DMS153 treated with DMSO at 0.1 percent for 48 hours (cell line): ENCODE measurements at regions not wholly inside any gene's neighbourhood (a gene's known extent, or its start where the extent isn't known, plus 50 kb on each side); places are given as distances from the start of the nearest gene placed in this dataset.
A peak's percentile ranks its signal among the peaks of the same experiment; 100 is the strongest.
"Not testable (repeated sequence)": the region's sequence is repeated elsewhere in the genome, so short reads cannot be mapped to it uniquely, and the experiment has no call there.

Experiments used
- DNase-seq: peaks from one replicate; lab custom pipeline; 2025; ENCODE audit not compliant: unreplicated experiment; lab: John Stamatoyannopoulos, UW

GRCh38 chr7:106747804-106748203 is 86.8 kb upstream of the CCDC71L start:
- no peak for DNase-seq

DNA sequence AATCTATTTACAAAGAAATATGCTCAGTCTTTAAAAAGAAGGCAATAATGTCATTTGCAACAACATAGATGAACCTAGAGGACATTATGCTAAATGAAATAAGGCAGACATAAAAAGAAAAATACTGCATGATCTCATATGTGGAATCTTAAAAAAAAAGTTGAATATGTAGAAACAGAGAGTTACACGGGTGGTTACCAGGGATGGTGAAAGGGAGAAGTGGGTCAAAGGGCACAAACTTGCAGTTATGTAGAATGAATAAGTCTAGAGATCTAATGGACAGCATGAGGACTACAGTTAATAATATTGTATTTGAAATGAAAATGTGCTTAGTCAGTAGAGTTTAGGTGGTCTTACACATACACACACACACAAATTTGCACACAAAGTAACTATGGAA is 88.2 kb upstream of the CCDC71L start:
- DNase-seq = no peak

GRCh38 chr7:106750773-106751172 is 89.8 kb upstream of the CCDC71L start:
- no peak for DNase-seq

DNA sequence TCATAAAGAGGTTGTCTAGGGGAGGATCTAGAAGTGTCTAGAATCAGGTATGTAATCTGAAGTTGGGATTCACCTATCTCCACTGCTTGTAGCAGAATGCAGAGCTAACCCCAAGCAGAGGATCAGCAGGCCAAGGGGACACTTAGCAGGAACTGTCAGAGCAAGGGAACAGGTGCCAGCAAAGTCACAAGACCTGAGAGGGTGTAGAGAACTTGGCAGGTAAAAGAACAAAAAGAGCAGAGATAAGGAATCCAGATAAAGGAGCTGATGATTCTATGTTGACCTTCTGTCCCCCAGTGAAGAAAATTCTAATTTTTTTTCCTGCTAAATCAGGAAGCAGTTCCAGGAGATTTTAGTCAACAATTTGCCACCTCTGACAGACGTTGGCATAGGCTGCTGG is 91.4 kb upstream of the CCDC71L start:
- no peak for DNase-seq

GRCh38 chr7:106755024-106755423 is 94.1 kb upstream of the CCDC71L start:
- not testable (repeated sequence) for DNase-seq

- DNase-seq = no peak
These were observed 94.7 kb upstream of the CCDC71L start for GRCh38 chr7:106755641-106756040.

- DNase-seq = no peak
These were observed 95.1 kb upstream of the CCDC71L start for GRCh38 chr7:106756071-106756470.

DNA sequence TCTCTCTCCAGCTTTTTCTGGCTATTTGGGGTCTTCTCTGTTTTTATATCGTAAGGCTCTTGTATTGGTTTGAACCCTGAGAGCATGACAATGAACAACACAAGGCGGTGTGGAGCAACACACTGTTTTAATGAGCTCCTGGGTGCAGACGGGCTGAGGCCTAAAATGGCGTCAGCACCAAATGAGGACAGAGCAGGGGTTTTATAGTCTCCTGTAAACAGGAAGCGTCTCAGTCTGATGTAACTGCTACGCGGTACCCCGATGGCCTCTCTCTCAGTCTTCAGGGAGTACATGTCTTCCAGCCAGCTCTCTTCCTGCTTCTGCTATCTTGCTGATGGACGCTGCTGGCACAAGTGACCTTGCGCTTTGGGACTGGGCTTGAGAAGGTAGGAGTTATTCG is 95.9 kb upstream of the CCDC71L start:
- no peak for DNase-seq

- peak; percentile 50 for DNase-seq
These were observed 96.9 kb upstream of the CCDC71L start for GRCh38 chr7:106757846-106758245.

DNA sequence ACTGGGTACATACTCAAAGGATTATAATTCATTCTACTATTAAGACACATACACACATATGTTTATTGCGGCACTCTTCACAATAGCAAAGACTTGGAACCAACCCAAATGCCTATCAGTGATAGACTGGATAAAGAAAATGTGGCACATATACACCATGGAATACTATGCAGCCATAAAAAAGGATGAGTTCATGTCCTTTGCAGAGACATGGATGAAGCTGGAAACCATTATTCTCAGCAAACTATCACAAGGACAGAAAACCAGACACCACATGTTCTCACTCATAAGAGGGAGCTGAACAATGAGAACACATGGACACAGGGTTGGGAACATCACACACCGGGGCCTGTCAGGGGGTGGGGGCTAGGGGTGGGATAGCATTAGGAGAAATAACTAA is 101.9 kb upstream of the CCDC71L start:
- DNase-seq = not testable (repeated sequence)

DNA sequence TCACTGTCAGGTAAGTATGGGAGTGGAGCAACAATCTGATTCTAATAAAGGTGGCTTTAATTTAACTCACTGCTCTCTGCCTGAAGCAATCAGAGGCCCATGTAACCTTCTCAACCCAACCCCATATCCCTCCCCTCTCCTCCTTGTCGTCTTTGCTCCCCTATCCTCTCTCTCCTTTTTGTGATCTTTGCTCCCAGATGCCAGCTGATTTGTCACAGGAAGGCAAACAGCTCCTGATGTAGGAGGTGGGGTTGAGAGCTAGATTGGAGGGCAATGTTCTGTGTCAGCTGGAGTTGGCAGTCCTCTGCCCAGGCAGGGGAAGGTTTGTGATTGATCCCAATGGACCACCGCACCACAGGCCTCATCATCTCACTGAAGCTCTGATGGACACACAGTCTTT is 101.4 kb upstream of the PIK3CG start:
- DNase-seq = no peak

DNA sequence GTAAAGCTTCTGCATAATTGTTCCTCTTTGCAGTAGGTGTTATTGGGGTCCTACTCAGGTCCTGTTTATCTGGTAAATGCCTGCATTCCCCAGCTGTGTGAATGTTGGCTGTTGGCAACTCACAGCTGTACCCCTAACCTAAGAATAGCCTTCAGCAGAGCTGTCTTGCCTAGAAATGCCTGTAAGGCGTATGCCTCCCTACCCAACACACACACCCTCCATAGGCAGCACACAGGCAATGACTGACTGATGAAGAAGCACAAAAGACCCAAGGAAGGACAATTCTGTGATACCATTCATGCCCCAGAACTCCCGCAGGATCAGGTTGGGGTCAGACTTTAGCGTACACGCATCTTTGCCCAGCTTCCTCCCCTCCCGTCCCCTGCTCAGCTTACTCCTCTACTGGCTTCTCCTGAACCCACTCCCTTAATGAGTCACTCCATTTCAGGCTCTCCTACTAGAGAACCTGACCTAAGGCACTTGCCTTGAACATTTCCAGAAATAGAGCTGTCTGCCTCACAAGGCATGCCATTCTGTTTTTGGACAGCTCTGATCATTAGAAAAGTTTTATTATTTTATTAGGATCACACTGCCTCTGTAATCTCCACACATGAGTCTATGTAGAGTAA is 99.2 kb upstream of the PIK3CG start:
- DNase-seq = no peak

GRCh38 chr7:106766551-106766950 is 98.5 kb upstream of the PIK3CG start:
- no peak for DNase-seq

DNA sequence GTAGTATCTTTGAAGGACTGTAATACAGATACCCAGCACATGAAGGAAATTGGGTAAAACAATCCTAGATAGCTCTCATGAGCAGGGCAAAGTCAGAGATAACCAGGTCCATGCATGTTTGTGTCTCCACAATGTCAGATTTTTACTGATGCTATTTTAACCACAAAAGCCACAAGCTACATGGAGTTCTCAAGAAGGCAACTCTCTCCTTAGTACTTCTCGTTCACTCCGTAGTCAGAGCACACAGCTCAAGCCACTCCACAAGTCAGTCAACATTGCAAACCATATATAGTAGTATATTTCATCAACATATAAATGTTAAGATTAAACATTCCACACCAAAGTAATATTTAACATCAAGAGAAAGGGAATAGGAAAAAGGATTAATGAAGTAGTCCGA is 98.0 kb upstream of the PIK3CG start:
- no peak for DNase-seq

DNA sequence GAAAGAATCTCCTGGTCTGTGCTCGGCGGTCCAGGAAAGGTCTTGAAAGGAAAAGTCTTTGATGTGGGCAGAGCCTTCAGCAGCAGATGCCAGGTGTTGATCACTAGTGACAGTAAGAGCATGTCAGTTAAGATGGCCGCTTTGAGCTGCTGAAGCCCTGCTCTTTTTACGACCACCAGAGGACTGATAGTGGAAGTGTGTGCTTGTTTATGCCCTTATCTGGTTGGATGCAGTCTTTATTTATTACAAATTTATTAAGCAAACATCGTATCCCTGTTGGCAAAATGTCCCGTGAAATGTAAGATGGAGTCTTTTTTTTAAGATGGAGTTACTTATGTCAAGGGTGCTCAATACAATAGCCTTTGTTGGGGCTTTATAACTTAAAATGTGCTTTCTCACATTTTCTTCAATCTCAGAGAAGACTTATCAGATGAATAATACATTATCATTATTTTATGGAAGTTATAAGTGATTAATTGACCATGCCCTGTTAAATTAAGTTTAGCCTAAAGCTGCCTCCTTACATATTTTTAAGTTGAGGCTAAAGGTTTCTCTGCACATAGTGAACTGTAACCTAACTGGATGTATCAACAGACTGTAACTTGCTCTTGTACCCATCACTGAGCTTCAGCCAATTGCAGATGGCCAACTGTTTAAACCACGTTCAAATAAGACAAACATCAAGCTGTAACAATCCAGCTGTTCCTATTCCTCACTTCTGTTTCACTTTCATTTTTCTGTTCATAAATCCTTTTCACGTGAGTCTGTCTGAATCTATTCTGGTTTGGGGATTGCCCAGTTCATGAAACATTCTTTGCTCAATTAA is 97.4 kb upstream of the PIK3CG start:
- no peak for DNase-seq

DNA sequence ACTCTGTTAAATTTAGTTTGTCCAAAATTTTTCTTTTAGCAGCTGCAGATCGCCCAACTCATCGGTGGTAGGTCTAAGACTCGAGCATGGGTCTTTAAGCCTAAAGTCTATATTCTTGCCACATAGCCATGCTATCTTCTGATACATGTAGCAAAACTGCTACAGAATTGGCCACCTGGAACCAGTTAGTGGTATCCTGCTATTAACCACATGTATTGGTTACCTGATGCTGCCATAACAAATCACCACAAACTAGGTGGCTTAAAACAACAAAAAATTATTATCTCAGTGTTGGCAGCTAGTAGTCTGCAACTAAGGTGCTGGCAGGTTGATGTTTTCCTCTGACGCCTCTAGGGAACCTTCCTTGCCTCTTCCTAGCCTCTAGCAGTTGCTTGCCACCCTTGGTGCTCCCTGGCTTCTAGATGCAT is 96.7 kb upstream of the PIK3CG start:
- DNase-seq = no peak

- DNase-seq = no peak
These were observed 94.9 kb upstream of the PIK3CG start for GRCh38 chr7:106770191-106770590.

DNA sequence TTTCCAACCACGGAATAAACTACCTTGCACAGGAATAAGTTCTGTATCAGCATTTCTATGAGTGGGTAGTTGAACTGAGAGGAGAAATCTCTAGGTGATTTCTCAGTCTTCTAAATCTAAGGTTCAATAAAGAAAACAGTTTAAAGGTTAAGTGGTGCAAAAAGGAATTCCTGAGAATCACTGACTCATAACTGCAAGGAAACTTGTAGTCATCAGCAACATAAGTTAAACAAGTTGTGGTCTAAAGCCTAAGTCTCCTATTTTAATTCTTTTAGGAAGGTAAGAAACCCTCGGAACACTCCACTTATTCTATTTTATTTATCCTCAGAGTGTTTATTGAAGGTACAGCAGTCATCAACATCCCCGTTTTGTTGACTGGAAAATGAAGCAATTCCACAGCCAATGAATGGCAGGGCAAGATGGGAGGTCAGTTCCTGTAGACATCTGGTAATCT is 92.4 kb upstream of the PIK3CG start:
- DNase-seq = no peak

GRCh38 chr7:106773228-106773627 is 91.9 kb upstream of the PIK3CG start:
- no peak for DNase-seq

- DNase-seq = no peak
These were observed 91.4 kb upstream of the PIK3CG start for GRCh38 chr7:106773721-106774120.

DNA sequence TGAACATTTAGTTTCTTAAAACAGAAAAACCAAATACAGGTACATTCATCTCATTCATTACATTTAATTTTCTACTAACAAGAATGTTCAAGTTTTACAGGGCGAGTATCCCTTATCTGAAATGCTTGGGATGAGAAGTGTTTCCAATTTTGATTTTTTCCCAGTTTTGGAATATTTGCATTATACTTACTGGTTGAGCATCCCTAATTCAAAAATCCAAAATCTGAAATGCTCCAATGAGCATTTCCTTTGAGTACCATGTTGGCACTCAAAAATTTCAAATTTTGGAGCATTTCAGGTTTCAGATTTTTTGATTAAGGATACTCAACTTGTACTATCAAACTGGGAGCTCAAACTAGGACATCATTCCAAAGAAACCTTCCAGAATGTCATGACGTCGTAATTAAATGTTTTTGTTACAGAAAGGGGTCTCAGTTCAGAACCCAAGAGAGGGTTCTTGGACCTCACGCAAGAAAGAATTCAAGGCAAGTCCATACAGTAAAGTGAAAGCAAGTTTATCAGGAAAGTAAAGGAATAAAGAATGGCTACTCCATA is 90.8 kb upstream of the PIK3CG start:
- DNase-seq = no peak
